ENCODE measurements at regions not wholly inside any gene's neighbourhood (a gene's known extent, or its start where the extent isn't known, plus 50 kb on each side); places are given as distances from the start of the nearest gene placed in this dataset.

- DNase-seq (ENCODE audit: low spot score, unreplicated experiment) = no peak
- no peak overlapping the region for H3K27ac Mint-ChIP-seq
- no peaks in the 10 kb centered on the region for H3K9me3 Mint-ChIP-seq (ENCODE audit: low read depth)
- no peaks in the 10 kb centered on the region for H3K36me3 Mint-ChIP-seq (ENCODE audit: insufficient read depth)
- H3K4me3 Mint-ChIP-seq (ENCODE audit: low read depth) = no peak overlapping the region
- H3K27me3 Mint-ChIP-seq = no peaks in the 10 kb centered on the region
- no peak for TF ChIP-seq CTCF (IDR thresholded peaks at IDR 0.05; ENCODE audit: unreplicated experiment)
- no peaks in the 10 kb centered on the region for H3K4me1 Mint-ChIP-seq (ENCODE audit: low read depth)
These were observed 158.1 kb upstream of the HMHB1 start for GRCh38 chr5:143653766-143654282.

- H3K4me1 Mint-ChIP-seq (ENCODE audit: low read depth) = no peaks in the 10 kb centered on the region
- no peaks in the 10 kb centered on the region for H3K27me3 Mint-ChIP-seq
- DNase-seq (ENCODE audit: low spot score, unreplicated experiment) = no peak
- H3K9me3 Mint-ChIP-seq (ENCODE audit: low read depth) = no peaks in the 10 kb centered on the region
- H3K4me3 Mint-ChIP-seq (ENCODE audit: low read depth) = no peak overlapping the region
- H3K27ac Mint-ChIP-seq = no peak overlapping the region
- TF ChIP-seq CTCF (IDR thresholded peaks at IDR 0.05; ENCODE audit: unreplicated experiment) = no peak
- no peaks in the 10 kb centered on the region for H3K36me3 Mint-ChIP-seq (ENCODE audit: insufficient read depth)
These were observed 158.7 kb upstream of the HMHB1 start for GRCh38 chr5:143653256-143653655.

GRCh38 chr5:143652108-143652700 lies 159.8 kb upstream of the HMHB1 start:
- Mint-ChIP-seq H3K27ac (no peak overlapping the region), H3K4me3 (ENCODE audit: low read depth) (no peak overlapping the region), H3K9me3 (ENCODE audit: low read depth) (no peaks in the 10 kb centered on the region), H3K4me1 (ENCODE audit: low read depth) (no peaks in the 10 kb centered on the region), H3K36me3 (ENCODE audit: insufficient read depth) (no peaks in the 10 kb centered on the region), H3K27me3 (no peaks in the 10 kb centered on the region)
- DNase-seq (ENCODE audit: low spot score, unreplicated experiment) = no peak
- no peak for TF ChIP-seq CTCF (IDR thresholded peaks at IDR 0.05; ENCODE audit: unreplicated experiment)

- DNase-seq (ENCODE audit: low spot score, unreplicated experiment) = no peak
- Mint-ChIP-seq H3K27ac (no peak overlapping the region), H3K27me3 (peaks cover 7% of the 10 kb centered on the region), H3K36me3 (ENCODE audit: insufficient read depth) (no peaks in the 10 kb centered on the region), H3K4me3 (ENCODE audit: low read depth) (no peak overlapping the region), H3K4me1 (ENCODE audit: low read depth) (no peaks in the 10 kb centered on the region), H3K9me3 (ENCODE audit: low read depth) (no peaks in the 10 kb centered on the region)
- TF ChIP-seq CTCF (IDR thresholded peaks at IDR 0.05; ENCODE audit: unreplicated experiment) = no peak
These were observed 161.9 kb upstream of the HMHB1 start for GRCh38 chr5:143649937-143650621.

GRCh38 chr5:143648696-143649095 lies 163.3 kb upstream of the HMHB1 start:
- H3K4me3 Mint-ChIP-seq (ENCODE audit: low read depth) = no peak overlapping the region
- H3K27ac Mint-ChIP-seq = no peak overlapping the region
- peak; percentile 17 for TF ChIP-seq CTCF (IDR thresholded peaks at IDR 0.05; ENCODE audit: unreplicated experiment)
- H3K9me3 Mint-ChIP-seq (ENCODE audit: low read depth) = no peaks in the 10 kb centered on the region
- no peaks in the 10 kb centered on the region for H3K36me3 Mint-ChIP-seq (ENCODE audit: insufficient read depth)
- H3K4me1 Mint-ChIP-seq (ENCODE audit: low read depth) = no peaks in the 10 kb centered on the region
- DNase-seq (ENCODE audit: low spot score, unreplicated experiment) = no peak
- H3K27me3 Mint-ChIP-seq = peaks cover 7% of the 10 kb centered on the region

All from progenitor cell of endocrine pancreas (in vitro differentiated cells).